Panc1 (cell line): ENCODE measurements at regions not wholly inside any gene's neighbourhood (a gene's known extent, or its start where the extent isn't known, plus 50 kb on each side); places are given as distances from the start of the nearest gene placed in this dataset.

Experiments
- ATAC-seq: fragments of 200-7000 bp; cut with Tn5 transposase; 2 replicates; pipeline ENCODE4 v1.9.1; 2020; ENCODE audit warnings: mild to moderate bottlenecking, moderate library complexity
- BruUV-seq: library from RNA; stranded (reverse); fragments of 400-500 nt; replicated peaks from 2 replicates; lab custom pipeline; 2021; lab: Mats Ljungman, UMichigan
- CTCF ChIA-PET: fragments of 300-600 bp; sonication (Branson Sonifier 250); formaldehyde crosslinking; loops from one replicate; lab custom pipeline; 2022; ENCODE audit warnings: antibody characterized with exemption; lab: Charles Lee
- POLR2A ChIA-PET: fragments of 300-600 bp; sonication (Branson Sonifier 250); formaldehyde crosslinking; loops from one replicate; lab custom pipeline; 2022; ENCODE audit warnings: antibody characterized with exemption; lab: Charles Lee
- DNase-seq: peaks from one replicate; pipeline ENCODE4 v3.0.0-alpha.2; 2010; ENCODE audit warnings: low read depth, low spot score
- H3K27ac ChIP-seq: 2 replicates; pipeline ENCODE4 v1.5.1; 2011; ENCODE audit warnings: mild to moderate bottlenecking, low read length, inconsistent platforms
- H3K27me3 ChIP-seq: fragments of 200-500 bp; sonication (Bioruptor generic); 2 replicates; pipeline ENCODE4 v1.6.0; 2014; ENCODE audit warnings: low read length, inconsistent platforms; ENCODE audit not compliant: control insufficient read depth, insufficient read depth
- H3K36me3 ChIP-seq: fragments of 200-500 bp; sonication (Bioruptor generic); 2 replicates; pipeline ENCODE4 v1.5.1; 2014; ENCODE audit warnings: inconsistent platforms, mild to moderate bottlenecking, low read length, moderate library complexity; ENCODE audit not compliant: control insufficient read depth, insufficient read depth
- H3K4me1 ChIP-seq: 2 replicates; pipeline ENCODE4 v1.5.1; 2011; ENCODE audit warnings: inconsistent platforms, mild to moderate bottlenecking, low read length, moderate library complexity; ENCODE audit not compliant: control insufficient read depth, insufficient read depth
- H3K4me3 ChIP-seq, 2 experiments: 2 replicates each; pipeline ENCODE4 v1.5.1; 2011 to 2012; ENCODE audit warnings: low read depth in 2 of 2, low read length in 2 of 2, mild to moderate bottlenecking in 2 of 2, inconsistent platforms in 1 of 2, moderate library complexity in 1 of 2
- H3K9me3 ChIP-seq: fragments of 200-500 bp; sonication (Bioruptor generic); 2 replicates; pipeline ENCODE4 v1.5.1; 2014; ENCODE audit warnings: low read depth, mild to moderate bottlenecking, inconsistent platforms, low read length, moderate library complexity; ENCODE audit not compliant: control insufficient read depth, insufficient read depth
- CTCF ChIP-seq: fragments of 450-650 bp; IDR thresholded peaks from 2 replicates; pipeline ENCODE4 v1.5.1; 2017; ENCODE audit warnings: mild to moderate bottlenecking
- POLR2AphosphoS5 ChIP-seq: IDR thresholded peaks from 2 replicates; pipeline ENCODE4 v1.6.1; 2012; ENCODE audit warnings: mild to moderate bottlenecking, low read depth, low read length, moderate library complexity
- REST ChIP-seq, 2 experiments: IDR thresholded peaks; 2 replicates each; pipeline ENCODE4 v1.6.1; 2011 to 2012; ENCODE audit warnings: low read depth in 2 of 2, control low read depth in 1 of 2, low read length in 1 of 2, mild to moderate bottlenecking in 1 of 2, moderate library complexity in 1 of 2; ENCODE audit not compliant: insufficient read depth in 1 of 2
- SIN3A ChIP-seq: IDR thresholded peaks from 2 replicates; pipeline ENCODE4 v1.6.1; 2012; ENCODE audit warnings: low read depth, mild to moderate bottlenecking, low read length, moderate library complexity, borderline replicate concordance; ENCODE audit not compliant: insufficient read depth
- TCF7L2 ChIP-seq: IDR thresholded peaks from 2 replicates; pipeline ENCODE4 v1.6.1; 2011; ENCODE audit warnings: mild to moderate bottlenecking, low read depth, low read length, inconsistent platforms
- in situ Hi-C: cut with HindIII; loops from 2 replicates; pipeline ENCODE4 v1.10.0; 2016; ENCODE audit warnings: low sequenced_read_pairs, low pct_unique_long_range_greater_than_20kb
- intact Hi-C: fragments of 100-400 bp; cut with micrococcal nuclease; formaldehyde crosslinking; loops from one replicate; pipeline ENCODE4 v1.10.0; 2022; ENCODE audit not compliant: unreplicated experiment

GRCh38 chr1:90561911-90562310, 155.2 kb downstream of the BARHL2 start:
- no peaks in the 10 kb centered on the region for H3K36me3 ChIP-seq
- ATAC-seq = no peak
- intact Hi-C loops = no loop called here
- no TSS peak for BruUV-seq
- H3K27ac ChIP-seq = no peak overlapping the region
- TF ChIP-seq POLR2AphosphoS5 (no peak), SIN3A (no peak), REST (IDR thresholded peaks at IDR 0.05; ENCODE audit: insufficient read depth in 1 of 2, low read depth in 2 of 2, low read length in 1 of 2) (no peak), TCF7L2 (no peak), CTCF (no peak)
- no peak for DNase-seq
- no peaks in the 10 kb centered on the region for H3K9me3 ChIP-seq
- ChIA-PET CTCF (no interaction called here), POLR2A (no interaction called here)
- H3K4me1 ChIP-seq = no peaks in the 10 kb centered on the region
- H3K4me3 ChIP-seq = no peak overlapping the region
- H3K27me3 ChIP-seq = peaks cover 6% of the 10 kb centered on the region; the same call in 1 of the 2 replicates
- in situ Hi-C loops = no loop called here

- CTCF ChIA-PET = interaction anchor here (1.8 kb wide), 1 partner anchor 18 kb away, joined by 4 read pairs; no protein-coding TSS in a partner anchor
- no TSS peak for BruUV-seq
- POLR2A ChIA-PET = no interaction called here
- Histone ChIP-seq H3K9me3 (no peaks in the 10 kb centered on the region), H3K4me1 (no peaks in the 10 kb centered on the region), H3K4me3 (no peak overlapping the region), H3K36me3 (no peaks in the 10 kb centered on the region), H3K27me3 (peaks cover 4% of the 10 kb centered on the region; the same call in 1 of the 2 replicates), H3K27ac (no peak overlapping the region)
- TF ChIP-seq TCF7L2 = no peak
- no peak for TF ChIP-seq CTCF
- TF ChIP-seq POLR2AphosphoS5 = no peak
- TF ChIP-seq SIN3A = no peak
- no peak for TF ChIP-seq REST (IDR thresholded peaks at IDR 0.05; ENCODE audit: insufficient read depth in 1 of 2, low read depth in 2 of 2, low read length in 1 of 2)
- intact Hi-C loops (no loop called here), in situ Hi-C loops (no loop called here)
- no peak for ATAC-seq
- DNase-seq = no peak
Observed at GRCh38 chr1:90561103-90561783, 155.9 kb downstream of the BARHL2 start.
